Endothelial cell of umbilical vein (primary cell): ENCODE measurements at regions not wholly inside any gene's neighbourhood (a gene's known extent, or its start where the extent isn't known, plus 50 kb on each side); places are given as distances from the start of the nearest gene placed in this dataset.

Experiments
- CTCF ChIP-seq, 2 donors: IDR thresholded peaks; 1 replicate in 1 of 2; 2 replicates in 1 of 2; pipeline ENCODE4 v1.5.1; 2011; ENCODE audit warnings: low read length in 2 of 2, mild to moderate bottlenecking in 2 of 2, moderate library complexity in 2 of 2, control low read depth in 1 of 2, inconsistent platforms in 1 of 2, low read depth in 1 of 2; ENCODE audit not compliant: insufficient read depth in 1 of 2; ENCODE audit errors: extremely low read depth in 1 of 2
- EZH2 ChIP-seq: IDR thresholded peaks from 2 replicates; pipeline ENCODE4 v1.6.1; 2012; ENCODE audit warnings: borderline replicate concordance, low read depth, mild to moderate bottlenecking, moderate library complexity, low read length, inconsistent platforms; ENCODE audit not compliant: severe bottlenecking
- FOS ChIP-seq: IDR thresholded peaks from 2 replicates; pipeline ENCODE4 v1.6.1; 2011; ENCODE audit warnings: mild to moderate bottlenecking, low read length, moderate library complexity, borderline replicate concordance; ENCODE audit not compliant: insufficient read depth
- POLR2A ChIP-seq: IDR thresholded peaks from 2 replicates; pipeline ENCODE4 v1.6.1; 2012; ENCODE audit warnings: low read depth, mild to moderate bottlenecking, control low read depth, low read length
- POLR2AphosphoS5 ChIP-seq: IDR thresholded peaks from 2 replicates; pipeline ENCODE4 v1.6.1; 2012; ENCODE audit warnings: low read depth, mild to moderate bottlenecking, control low read depth, low read length, moderate library complexity; ENCODE audit not compliant: insufficient read depth

DNA sequence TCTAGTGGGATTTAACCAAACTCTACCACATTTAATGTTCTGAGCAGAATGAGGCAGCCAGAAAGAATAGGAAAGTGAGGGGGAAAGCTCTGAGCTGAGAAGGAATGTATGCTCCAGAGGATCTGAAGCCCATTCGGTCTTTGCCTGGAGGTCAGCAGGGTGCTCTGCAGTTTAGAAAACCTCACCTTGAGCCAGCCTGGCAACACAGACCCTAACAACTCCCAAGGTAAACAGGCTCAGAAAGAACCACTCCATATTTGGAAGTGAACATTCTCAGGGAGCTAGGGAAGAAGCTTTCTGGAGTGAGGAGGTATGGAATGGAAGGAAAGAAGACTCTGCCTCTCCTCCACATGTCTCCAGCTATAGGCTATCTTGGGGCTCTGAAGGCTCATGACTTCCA is 398.8 kb downstream of the SEC16B start:
- TF ChIP-seq CTCF (IDR thresholded peaks at IDR 0.05; ENCODE audit: extremely low read depth in 1 of 2, insufficient read depth in 1 of 2, low read depth in 1 of 2, low read length in 2 of 2) = no peak
- no peak for TF ChIP-seq FOS
- TF ChIP-seq POLR2AphosphoS5 = no peak
- no peak for TF ChIP-seq EZH2
- TF ChIP-seq POLR2A = no peak
